AG04449 (cell line): ENCODE measurements at regions not wholly inside any gene's neighbourhood (a gene's known extent, or its start where the extent isn't known, plus 50 kb on each side); places are given as distances from the start of the nearest gene placed in this dataset.
"Not testable (repeated sequence)": the region's sequence is repeated elsewhere in the genome, so short reads cannot be mapped to it uniquely, and the experiment has no call there.

Experiments
- CTCF ChIA-PET: fragments of 350-600 bp; formaldehyde crosslinking; extraction: SDS; loops from one replicate; lab custom pipeline; 2021; ENCODE audit warnings: antibody characterized with exemption; lab: Yijun Ruan, JAX
- POLR2A ChIA-PET: fragments of 400-600, 350-600 bp; formaldehyde crosslinking; extraction: SDS; loops from one replicate; lab custom pipeline; 2020; ENCODE audit warnings: antibody characterized with exemption, inconsistent platforms; lab: Yijun Ruan, JAX
- DNase-seq: peaks from one replicate; pipeline ENCODE4 v3.0.0-alpha.2; 2010; ENCODE audit warnings: low read depth, low spot score
- H3K4me3 ChIP-seq: 2 replicates; pipeline ENCODE4 v1.5.1; 2011; ENCODE audit warnings: low read depth, mild to moderate bottlenecking, control low read depth, low read length
- TF ChIP-seq, protein P1 (sequence below): IDR thresholded peaks from one replicate; pipeline ENCODE4 v1.5.1; 2011; ENCODE audit warnings: mild to moderate bottlenecking, moderate library complexity, low read length, control low read depth, inconsistent platforms; ENCODE audit not compliant: insufficient read depth; ENCODE audit errors: missing control alignments

DNA sequence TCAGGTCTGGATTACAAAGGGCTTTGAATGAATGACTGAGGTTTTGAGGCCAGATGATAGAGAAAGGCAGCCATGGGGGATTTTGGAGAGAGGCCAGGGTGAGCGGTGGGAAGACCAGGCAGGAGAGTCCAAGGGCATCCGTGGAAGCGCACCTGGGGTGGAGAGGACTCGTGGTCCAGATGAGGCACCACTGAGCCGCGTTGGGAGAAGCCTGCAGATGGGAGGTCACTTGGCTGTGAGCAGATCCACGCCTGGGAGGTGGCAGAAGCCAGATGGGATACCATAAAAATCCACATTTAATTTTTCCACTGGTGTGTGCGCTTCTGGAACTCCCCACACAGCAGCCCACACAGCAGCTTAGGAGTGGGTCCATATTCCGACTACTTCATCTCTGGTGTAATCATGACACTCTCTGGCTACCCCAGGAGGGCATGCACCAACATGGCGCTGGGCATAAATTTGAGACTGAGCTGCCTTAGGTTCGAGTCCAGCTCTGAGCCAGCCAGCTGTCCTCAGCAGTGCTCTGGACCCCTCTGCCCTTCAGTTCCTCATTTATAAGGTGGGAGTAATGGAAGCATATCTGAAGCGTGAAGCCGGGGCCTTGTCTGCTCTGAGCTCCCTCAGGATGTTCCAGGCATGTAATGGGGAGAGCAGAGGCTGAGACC lies 90.2 kb upstream of the FAM20C start:
- TF ChIP-seq, protein P1, sequence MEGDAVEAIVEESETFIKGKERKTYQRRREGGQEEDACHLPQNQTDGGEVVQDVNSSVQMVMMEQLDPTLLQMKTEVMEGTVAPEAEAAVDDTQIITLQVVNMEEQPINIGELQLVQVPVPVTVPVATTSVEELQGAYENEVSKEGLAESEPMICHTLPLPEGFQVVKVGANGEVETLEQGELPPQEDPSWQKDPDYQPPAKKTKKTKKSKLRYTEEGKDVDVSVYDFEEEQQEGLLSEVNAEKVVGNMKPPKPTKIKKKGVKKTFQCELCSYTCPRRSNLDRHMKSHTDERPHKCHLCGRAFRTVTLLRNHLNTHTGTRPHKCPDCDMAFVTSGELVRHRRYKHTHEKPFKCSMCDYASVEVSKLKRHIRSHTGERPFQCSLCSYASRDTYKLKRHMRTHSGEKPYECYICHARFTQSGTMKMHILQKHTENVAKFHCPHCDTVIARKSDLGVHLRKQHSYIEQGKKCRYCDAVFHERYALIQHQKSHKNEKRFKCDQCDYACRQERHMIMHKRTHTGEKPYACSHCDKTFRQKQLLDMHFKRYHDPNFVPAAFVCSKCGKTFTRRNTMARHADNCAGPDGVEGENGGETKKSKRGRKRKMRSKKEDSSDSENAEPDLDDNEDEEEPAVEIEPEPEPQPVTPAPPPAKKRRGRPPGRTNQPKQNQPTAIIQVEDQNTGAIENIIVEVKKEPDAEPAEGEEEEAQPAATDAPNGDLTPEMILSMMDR = no peak
- no peak overlapping the region for H3K4me3 ChIP-seq

DNA sequence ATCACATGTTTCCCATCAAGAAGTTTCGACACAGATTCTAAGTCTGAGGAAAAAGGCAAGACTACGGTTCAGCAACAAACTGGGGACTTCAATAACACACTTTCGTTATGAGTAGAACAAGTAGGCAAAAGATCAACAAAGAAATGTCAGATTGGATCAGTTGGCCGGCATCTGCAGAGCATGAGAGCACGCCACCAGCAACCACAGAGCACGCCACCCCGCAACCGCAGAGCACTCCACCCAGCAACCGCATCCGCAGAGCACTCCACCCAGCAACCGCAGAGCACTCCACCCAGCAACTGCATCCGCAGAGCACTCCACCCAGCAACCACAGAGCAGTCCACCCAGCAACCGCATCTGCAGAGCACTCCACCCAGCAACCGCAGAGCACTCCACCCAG lies 89.7 kb upstream of the FAM20C start:
- TF ChIP-seq, protein P1 = no peak
- DNase-seq = no peak
- H3K4me3 ChIP-seq = no peak overlapping the region
- CTCF ChIA-PET = no interaction called here
- POLR2A ChIA-PET = no interaction called here

More for the DNA sequence above, 90.2 kb upstream of the FAM20C start:
- CTCF ChIA-PET = no interaction called here
- no peak for DNase-seq
- POLR2A ChIA-PET = interaction anchor here (1.0 kb wide), 1 partner anchor 13 kb away, joined by 3 read pairs; no protein-coding TSS in a partner anchor

DNA sequence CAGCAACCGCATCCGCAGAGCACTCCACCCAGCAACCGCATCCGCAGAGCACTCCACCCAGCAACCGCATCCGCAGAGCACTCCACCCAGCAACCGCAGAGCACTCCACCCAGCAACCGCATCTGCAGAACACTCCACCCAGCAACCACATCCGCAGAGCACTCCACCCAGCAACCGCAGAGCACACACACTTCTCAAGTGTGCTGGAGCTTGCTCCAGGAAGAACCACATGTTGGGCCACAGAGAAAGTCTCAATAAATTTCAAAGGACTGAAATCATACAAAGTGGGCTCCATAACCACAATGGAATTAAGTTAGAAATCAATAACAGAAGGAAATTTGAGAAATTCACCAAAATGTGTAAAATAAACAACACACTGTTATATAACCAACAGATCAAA lies 88.4 kb upstream of the FAM20C start:
- DNase-seq, H3K4me3 ChIP-seq, CTCF ChIA-PET, POLR2A ChIA-PET: not testable (repeated sequence)

DNA sequence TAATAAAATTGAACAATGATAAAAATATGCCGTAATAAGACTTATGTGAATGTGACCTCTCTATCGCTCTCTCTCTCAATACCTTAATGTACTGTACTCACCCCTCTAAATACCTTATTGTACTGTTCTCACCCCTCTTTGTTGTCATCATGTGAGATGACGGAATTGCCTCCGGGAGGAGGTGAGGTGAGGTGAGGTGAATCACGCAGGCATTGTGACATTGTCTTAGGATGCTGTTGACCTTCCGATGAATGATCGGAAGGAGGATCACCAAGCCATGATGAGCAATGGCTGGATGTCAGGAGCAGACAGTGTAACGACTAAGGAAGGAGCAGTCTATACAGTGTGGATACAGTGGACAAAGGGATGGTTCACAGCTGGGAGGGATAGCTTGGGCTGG lies 87.4 kb upstream of the FAM20C start:
- TF ChIP-seq, protein P1 = no peak
- ChIA-PET CTCF (no interaction called here), POLR2A (no interaction called here)
- DNase-seq = no peak
- no peak overlapping the region for H3K4me3 ChIP-seq

DNA sequence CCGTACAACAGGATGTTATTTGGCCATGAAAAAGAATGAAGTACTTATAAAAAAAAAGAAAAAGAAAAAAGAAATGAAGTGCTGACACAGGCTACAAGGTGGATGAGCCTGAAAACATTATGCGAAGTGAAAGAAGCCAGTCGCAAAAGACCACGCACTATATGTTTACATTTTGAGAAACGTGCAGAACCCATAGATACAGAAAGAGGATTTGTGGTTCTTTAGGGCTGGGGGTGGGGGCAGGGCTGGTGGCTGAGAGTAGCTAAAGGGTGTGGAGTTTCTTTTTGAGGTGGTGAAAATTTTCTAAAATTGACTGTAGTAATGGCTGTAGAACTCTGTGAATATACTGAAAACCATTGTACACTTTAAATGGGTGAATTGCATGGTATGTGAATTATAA lies 86.0 kb upstream of the FAM20C start:
- CTCF ChIA-PET = no interaction called here
- TF ChIP-seq, protein P1 = no peak
- no peak for DNase-seq
- POLR2A ChIA-PET = interaction anchor here (0.6 kb wide), 1 partner anchor 93 kb away, joined by 6 read pairs; no protein-coding TSS in a partner anchor
- H3K4me3 ChIP-seq = no peak overlapping the region

DNA sequence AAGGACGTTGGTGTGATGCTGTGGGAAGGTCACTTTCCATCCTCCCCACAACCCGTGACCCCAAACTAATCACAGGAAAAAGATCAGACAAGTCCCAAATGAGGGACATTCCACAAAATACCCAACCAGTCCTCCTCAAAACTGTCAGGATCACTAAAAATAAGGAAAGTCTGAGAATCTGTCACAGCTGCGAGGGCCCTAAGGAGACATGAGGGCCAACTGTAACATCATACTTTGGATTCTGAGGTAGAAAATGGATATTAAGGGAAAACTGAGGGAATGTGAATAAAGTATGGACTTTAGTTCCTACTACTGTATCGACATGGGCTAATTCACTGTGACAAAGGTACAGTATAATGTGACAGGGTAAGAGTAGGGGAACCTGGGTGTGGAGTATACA lies 85.1 kb upstream of the FAM20C start:
- TF ChIP-seq, protein P1 = no peak
- DNase-seq = no peak
- POLR2A ChIA-PET = no interaction called here
- no peak overlapping the region for H3K4me3 ChIP-seq
- CTCF ChIA-PET = no interaction called here

DNA sequence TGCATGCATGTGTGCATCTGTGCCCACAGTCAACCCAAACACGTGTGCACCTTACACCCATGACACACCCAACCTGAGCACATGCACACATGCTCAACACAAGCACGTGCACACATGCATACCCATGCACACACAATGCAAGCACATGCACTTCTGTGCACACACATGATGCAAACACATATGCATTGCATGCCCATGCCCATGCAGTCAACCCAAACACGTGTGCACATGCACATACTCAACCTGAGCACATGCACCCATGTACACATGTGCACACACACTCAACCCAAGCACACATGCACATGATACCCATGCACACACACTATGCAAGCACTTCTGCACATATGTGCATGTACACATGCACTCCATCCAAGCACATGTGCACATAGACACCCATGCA lies 84.5 kb upstream of the FAM20C start:
- CTCF ChIA-PET = no interaction called here

More for the DNA sequence above, 84.5 kb upstream of the FAM20C start:
- no peak overlapping the region for H3K4me3 ChIP-seq
- no peak for DNase-seq
- POLR2A ChIA-PET = no interaction called here
- TF ChIP-seq, protein P1 = no peak
